ENCODE measurements at regions not wholly inside any gene's neighbourhood (a gene's known extent, or its start where the extent isn't known, plus 50 kb on each side); places are given as distances from the start of the nearest gene placed in this dataset.

GRCh38 chr14:97218691-97219430, 421.7 kb downstream of the VRK1 start:
- DNase-seq (ENCODE audit: extremely low read depth in 1 of 11, low read depth in 9 of 11, low spot score in 4 of 11), result peak in 3 of 11 donors; percentile 26 to 34 (median 29)

- DNase-seq (ENCODE audit: extremely low read depth in 1 of 11, low read depth in 9 of 11, low spot score in 4 of 11), result no peak
Measured at GRCh38 chr14:97219431-97220017, 422.3 kb downstream of the VRK1 start.

DNA sequence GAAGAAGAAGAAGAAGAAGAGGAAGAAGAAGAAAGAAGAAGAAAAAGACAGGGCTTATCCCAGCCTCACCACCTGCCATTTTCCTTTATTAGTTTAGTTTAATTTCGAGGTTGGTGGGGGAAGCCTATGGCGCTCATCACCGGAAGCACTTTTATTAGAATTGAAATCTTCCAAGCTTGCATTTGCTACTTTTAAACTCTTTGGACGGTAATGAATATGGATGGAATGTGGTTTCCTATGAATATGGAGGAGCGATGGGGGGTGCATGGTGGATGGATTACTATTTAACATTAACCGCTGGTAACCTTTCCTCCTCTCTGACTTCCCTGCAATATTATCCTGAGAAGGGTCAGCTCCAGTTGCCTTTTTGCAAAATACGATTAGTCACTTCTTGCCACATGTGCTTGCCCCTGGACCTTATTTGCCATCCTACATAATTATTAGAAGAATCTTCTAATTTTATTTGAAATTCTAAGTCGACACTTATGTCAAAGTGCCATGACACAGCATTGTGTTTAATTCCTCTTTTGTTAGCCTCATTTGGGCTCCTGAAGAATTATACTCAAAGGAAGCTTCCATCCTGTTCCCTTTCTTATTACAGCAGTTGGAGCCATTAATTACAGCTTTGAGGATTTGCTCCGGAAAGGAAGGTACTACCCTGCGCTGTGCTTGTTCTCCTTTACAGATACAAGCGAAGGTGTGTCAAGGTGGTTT, 424.5 kb downstream of the VRK1 start:
- no peak for DNase-seq (ENCODE audit: extremely low read depth in 1 of 11, low read depth in 9 of 11, low spot score in 4 of 11)

- no peak for DNase-seq (ENCODE audit: extremely low read depth in 1 of 11, low read depth in 9 of 11, low spot score in 4 of 11)
Measured at GRCh38 chr14:97224016-97224415, 426.8 kb downstream of the VRK1 start.

- DNase-seq (ENCODE audit: extremely low read depth in 1 of 11, low read depth in 9 of 11, low spot score in 4 of 11), result no peak
Measured at GRCh38 chr14:97230051-97230450, 432.9 kb downstream of the VRK1 start.

DNA sequence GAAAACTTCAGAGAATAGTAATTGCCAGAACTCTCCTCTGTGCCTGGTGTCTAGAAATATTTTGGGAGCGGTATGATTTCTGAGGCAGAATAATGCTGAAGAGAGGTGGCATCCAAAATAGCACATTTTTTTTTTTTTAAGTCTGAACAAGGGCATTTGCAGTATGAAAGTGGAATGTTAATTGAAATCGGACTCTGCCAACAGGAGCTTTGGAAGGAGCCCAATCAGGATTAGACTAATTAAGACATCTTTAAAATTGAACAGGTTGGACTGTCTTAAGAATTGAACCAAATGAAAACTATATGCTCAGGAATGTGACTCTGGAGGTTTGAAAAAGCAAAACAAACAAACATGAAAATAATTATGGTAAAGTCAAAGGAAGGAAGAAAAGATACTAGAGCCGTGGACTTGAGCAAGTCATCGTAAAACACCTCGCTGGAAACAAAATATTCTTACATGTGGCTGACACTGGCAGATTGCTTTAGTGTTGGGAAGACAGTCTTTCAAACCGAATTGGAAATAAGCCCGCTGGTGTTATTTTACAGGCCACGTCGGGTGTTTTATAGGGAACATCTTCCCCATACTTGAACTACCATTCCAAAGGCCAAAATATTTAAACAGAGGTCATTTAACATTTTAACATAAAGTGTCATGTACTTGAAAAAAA, 436.3 kb downstream of the VRK1 start:
- DNase-seq (ENCODE audit: extremely low read depth in 1 of 11, low read depth in 9 of 11, low spot score in 4 of 11), result no peak

- no peak for DNase-seq (ENCODE audit: extremely low read depth in 1 of 11, low read depth in 9 of 11, low spot score in 4 of 11)
Measured at GRCh38 chr14:97246648-97247047, 449.5 kb downstream of the VRK1 start.

GRCh38 chr14:97248973-97249372, 451.8 kb downstream of the VRK1 start:
- DNase-seq (ENCODE audit: extremely low read depth in 1 of 11, low read depth in 9 of 11, low spot score in 4 of 11), result no peak

GRCh38 chr14:97250931-97251330, 453.7 kb downstream of the VRK1 start:
- DNase-seq (ENCODE audit: extremely low read depth in 1 of 11, low read depth in 9 of 11, low spot score in 4 of 11), result no peak

DNA sequence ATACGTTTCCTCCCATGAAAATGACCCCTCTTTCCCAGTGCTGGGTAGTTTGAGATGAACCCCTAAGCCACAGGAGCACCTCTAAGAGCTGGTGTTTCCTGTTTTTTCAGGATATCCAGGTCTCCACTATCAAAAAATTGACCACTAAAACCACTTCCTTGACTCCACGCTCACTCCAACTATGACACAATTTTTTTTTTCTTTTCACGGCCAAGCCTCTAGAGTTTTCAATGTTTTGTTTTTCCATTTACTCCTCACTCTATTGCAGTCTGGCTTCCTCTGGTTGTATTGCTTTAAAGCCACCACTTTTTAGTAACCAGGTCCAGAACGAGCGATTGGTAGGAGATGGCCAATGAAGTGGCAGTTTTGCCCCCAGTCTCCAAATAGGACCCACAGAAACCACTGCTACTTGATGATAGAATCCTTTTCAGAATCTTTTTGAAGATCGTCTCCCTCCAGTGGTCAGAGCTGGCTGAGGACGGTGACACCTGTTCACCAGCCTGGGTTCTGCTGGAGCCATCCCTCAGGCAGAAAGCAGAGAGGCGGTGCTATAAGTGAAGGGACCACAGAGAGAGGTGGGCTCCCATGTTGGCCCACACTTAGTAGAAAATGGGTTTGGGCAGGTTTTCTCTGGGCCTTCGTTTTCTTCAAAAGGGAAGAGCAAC, 454.4 kb downstream of the VRK1 start:
- DNase-seq (ENCODE audit: extremely low read depth in 1 of 11, low read depth in 9 of 11, low spot score in 4 of 11), result no peak

DNA sequence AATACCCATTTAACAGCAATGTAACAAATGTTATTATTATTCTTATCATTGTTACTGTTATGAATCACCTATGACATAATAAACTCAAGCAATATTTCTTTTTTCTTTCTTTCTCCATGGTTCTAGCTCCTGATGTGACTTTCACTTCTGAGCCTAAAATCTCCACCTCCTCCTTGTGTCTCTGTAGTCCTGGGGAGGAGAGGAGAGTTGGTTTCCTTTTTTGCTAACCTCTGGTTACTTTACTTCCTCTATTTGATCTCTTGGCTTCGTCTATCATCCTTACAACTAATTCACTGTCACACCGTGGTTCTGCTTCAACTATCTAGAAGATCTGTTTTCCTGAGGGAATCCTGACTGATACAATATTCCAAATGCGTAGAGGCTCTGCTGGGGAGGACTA, 456.6 kb downstream of the VRK1 start:
- no peak for DNase-seq (ENCODE audit: extremely low read depth in 1 of 11, low read depth in 9 of 11, low spot score in 4 of 11)

DNA sequence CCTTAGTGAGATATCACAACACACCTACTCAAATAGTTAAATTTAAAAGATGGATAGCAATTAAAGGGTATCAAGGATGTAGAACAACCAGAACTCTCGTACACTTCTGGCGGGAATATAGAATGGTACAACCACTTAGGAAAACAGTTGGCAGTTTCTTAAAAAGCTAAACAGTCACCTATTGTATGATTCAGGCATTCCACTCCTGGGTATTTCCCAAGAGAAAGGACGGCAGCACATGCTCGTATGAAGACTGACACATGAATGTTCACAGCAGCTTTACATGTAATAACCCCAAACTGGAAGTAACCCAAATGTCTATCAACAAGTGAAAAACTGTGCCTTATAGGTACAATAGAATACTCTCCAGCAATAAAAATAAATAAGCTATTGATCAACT, 465.2 kb downstream of the VRK1 start:
- DNase-seq (ENCODE audit: extremely low read depth in 1 of 11, low read depth in 9 of 11, low spot score in 4 of 11), result no peak

DNA sequence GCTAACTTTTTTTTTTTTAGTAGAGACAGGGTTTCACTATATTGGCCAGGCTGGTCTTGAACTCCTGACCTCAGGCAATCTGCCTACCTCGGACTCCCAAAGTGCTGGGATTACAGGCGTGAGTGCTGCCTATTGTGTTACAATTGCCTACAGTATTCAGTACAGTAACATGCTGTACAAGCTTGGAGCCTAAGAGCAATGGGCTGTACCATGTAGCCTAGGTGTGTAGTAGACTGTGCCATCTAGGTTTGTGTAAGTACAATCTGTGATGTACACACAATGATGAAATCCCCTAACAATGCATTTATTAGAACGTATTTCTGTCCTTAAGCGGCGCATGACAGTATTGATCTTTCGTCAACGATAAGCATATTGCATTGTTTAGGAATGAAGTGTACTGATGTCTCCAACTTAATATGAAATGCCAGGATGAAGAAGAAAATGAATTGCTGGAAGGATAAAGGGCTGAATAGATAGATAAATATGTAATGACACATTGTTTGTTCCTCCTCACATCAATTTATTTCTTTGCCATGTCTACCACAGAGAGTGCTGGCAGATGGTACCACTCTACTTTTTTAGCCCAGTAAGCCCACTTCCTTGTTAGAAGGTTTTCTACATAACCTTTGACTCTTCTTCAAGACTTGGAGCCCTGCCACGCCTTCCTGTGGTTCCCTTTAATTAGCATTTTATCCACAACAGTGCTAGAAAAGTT, 467.5 kb downstream of the VRK1 start:
- peak in 1 of 11 donors; percentile 3 for DNase-seq (ENCODE audit: extremely low read depth in 1 of 11, low read depth in 9 of 11, low spot score in 4 of 11)

GRCh38 chr14:97266653-97267052, 469.5 kb downstream of the VRK1 start:
- DNase-seq (ENCODE audit: extremely low read depth in 1 of 11, low read depth in 9 of 11, low spot score in 4 of 11), result no peak

- DNase-seq (ENCODE audit: extremely low read depth in 1 of 11, low read depth in 9 of 11, low spot score in 4 of 11), result no peak
Measured at GRCh38 chr14:97267509-97267908, 470.3 kb downstream of the VRK1 start.

DNA sequence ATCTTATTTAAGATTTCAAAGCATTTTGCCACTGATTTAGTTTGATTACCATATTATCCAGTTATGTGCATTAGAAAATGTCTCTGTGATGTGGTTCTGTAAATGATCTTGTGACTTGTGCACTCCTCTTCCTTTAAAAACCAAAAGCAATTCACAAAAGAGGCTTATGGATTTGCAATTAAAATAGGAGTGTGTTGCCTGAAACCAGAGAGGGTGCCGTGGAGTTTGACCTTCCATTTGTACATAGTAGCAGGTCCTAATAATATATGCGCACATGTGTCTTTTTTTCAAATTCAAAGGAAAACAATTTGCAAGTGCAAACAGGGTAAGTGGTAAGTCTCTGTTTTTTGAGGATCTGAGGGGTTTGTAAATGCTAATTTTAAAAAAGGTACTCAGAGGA, 470.9 kb downstream of the VRK1 start:
- DNase-seq (ENCODE audit: extremely low read depth in 1 of 11, low read depth in 9 of 11, low spot score in 4 of 11), result no peak

DNA sequence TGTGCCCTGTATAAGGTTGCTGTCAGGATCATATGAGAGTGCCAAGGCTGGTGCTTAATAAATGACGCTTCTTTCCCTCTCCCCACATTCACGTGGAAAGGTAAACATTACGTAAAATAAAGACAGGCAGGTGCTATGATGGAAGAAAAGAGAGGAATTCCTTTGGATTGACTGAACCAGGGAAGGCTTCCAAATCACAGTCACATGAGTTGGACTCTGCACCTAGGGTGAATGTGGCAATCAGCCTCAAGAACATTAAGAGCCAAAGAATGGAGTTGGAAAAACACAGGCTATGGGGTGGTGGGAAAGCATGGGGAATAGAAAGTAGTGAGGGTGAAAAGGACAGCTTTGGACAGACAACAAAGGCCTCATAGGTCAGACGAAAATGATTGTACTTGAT, 473.1 kb downstream of the VRK1 start:
- DNase-seq (ENCODE audit: extremely low read depth in 1 of 11, low read depth in 9 of 11, low spot score in 4 of 11), result no peak

- no peak for DNase-seq (ENCODE audit: extremely low read depth in 1 of 11, low read depth in 9 of 11, low spot score in 4 of 11)
Measured at GRCh38 chr14:97271451-97271960, 474.3 kb downstream of the VRK1 start.

- DNase-seq (ENCODE audit: extremely low read depth in 1 of 11, low read depth in 9 of 11, low spot score in 4 of 11), result no peak
Measured at GRCh38 chr14:97273540-97273939, 476.4 kb downstream of the VRK1 start.
